ENCODE measurements at regions not wholly inside any gene's neighbourhood (a gene's known extent, or its start where the extent isn't known, plus 50 kb on each side); places are given as distances from the start of the nearest gene placed in this dataset.

DNA sequence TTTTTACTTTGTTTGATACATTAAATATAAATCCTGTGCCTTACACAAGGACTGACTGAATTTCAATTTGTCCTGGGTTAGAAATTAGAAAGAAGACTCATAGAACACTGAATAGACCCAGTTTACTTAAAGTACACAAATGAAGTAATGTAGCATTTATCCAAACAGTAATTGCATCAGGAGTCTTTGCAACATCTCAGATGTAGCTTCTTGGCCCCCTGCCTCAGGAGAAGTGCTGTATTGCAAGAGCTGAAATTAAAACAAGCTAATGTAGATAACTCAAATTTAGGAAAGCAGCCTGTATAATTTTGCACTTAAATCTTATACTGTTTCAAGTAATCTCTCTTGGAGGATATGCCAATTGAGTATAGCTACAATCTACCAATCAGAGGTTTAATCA, 54.3 kb upstream of the KCND2 start:
- intact Hi-C loops (cut with DNase I): no loop called here
- no peaks in the 10 kb centered on the region for H3K9me3 ChIP-seq

DNA sequence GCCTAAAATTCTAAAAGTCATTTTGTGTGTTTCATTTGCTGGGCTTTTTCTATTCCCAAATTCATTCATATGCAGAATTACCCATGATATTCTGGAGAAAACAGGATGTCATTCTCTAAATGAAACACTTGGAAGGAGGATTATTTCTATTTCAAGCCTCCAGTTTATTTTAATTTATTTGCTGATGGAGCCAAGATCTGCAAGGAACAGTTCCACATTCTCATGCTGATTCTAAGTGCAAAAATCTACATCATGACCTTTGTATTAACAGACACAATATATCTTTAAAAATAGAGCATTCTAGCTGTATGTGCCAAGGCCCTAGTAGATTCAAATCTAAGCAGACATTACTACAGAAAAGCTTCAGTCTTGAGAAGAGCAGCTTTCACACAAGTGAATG, 51.3 kb upstream of the KCND2 start:
- intact Hi-C loops (cut with DNase I): loop anchor here in 1 of 2 donors (5.0 kb wide), 1 partner anchor 1624 kb away; no protein-coding TSS in a partner anchor
- H3K27ac ChIP-seq: no peak overlapping the region
- H3K9me3 ChIP-seq: no peaks in the 10 kb centered on the region
- no peak for DNase-seq
- no peaks in the 10 kb centered on the region for H3K4me1 ChIP-seq
- no peaks in the 10 kb centered on the region for H3K36me3 ChIP-seq (ENCODE audit: insufficient read depth in 1 of 2, low read depth in 1 of 2)
- TF ChIP-seq, protein P1, sequence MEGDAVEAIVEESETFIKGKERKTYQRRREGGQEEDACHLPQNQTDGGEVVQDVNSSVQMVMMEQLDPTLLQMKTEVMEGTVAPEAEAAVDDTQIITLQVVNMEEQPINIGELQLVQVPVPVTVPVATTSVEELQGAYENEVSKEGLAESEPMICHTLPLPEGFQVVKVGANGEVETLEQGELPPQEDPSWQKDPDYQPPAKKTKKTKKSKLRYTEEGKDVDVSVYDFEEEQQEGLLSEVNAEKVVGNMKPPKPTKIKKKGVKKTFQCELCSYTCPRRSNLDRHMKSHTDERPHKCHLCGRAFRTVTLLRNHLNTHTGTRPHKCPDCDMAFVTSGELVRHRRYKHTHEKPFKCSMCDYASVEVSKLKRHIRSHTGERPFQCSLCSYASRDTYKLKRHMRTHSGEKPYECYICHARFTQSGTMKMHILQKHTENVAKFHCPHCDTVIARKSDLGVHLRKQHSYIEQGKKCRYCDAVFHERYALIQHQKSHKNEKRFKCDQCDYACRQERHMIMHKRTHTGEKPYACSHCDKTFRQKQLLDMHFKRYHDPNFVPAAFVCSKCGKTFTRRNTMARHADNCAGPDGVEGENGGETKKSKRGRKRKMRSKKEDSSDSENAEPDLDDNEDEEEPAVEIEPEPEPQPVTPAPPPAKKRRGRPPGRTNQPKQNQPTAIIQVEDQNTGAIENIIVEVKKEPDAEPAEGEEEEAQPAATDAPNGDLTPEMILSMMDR (IDR thresholded peaks at IDR 0.05): no peak
- H3K4me3 ChIP-seq: no peak overlapping the region
- no peak for ATAC-seq
- no peaks in the 10 kb centered on the region for H3K27me3 ChIP-seq (ENCODE audit: insufficient read depth in 3 of 3, low read length in 2 of 3)

More for the DNA sequence above, 54.3 kb upstream of the KCND2 start:
- TF ChIP-seq, protein P1 (IDR thresholded peaks at IDR 0.05): no peak
- Histone ChIP-seq H3K4me1 (no peaks in the 10 kb centered on the region), H3K36me3 (ENCODE audit: insufficient read depth in 1 of 2, low read depth in 1 of 2) (no peaks in the 10 kb centered on the region), H3K4me3 (no peak overlapping the region), H3K27ac (no peak overlapping the region), H3K27me3 (ENCODE audit: insufficient read depth in 3 of 3, low read length in 2 of 3) (no peaks in the 10 kb centered on the region)
- no peak for ATAC-seq
- DNase-seq: peak in 1 of 2 donors; percentile 30
